ENCODE measurements at regions not wholly inside any gene's neighbourhood (a gene's known extent, or its start where the extent isn't known, plus 50 kb on each side); places are given as distances from the start of the nearest gene placed in this dataset.
"Not testable (repeated sequence)": the region's sequence is repeated elsewhere in the genome, so short reads cannot be mapped to it uniquely, and the experiment has no call there.

DNA sequence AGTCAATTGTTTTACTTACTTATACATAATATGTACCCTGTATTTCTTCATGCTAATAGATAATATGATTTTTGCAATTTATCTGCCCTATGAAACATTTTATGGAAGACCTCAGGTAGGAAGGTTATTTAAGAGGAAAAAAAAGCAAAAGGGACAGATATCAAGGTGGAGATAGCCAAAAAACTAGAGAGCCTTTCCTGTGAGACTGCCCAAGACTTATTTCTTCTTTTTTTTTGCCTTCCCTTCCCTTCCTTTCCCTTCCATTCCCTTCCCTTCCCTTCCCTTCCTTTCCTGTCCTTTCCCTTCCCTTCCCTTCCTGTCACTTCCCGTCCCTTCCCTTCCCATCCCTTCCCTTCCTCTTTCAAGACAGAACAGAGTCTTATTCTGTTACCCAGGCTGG is 80.6 kb upstream of the HMCN1 start:
- no peak for DNase-seq (ENCODE audit: extremely low spot score, unreplicated experiment)
- Mint-ChIP-seq H3K9me3 (ENCODE audit: unreplicated experiment) (peaks cover 3% of the 10 kb centered on the region), H3K27ac (ENCODE audit: unreplicated experiment) (no peak overlapping the region), H3K4me3 (ENCODE audit: unreplicated experiment) (no peak overlapping the region), H3K27me3 (ENCODE audit: unreplicated experiment) (no peaks in the 10 kb centered on the region), H3K36me3 (ENCODE audit: unreplicated experiment) (peaks cover 2% of the 10 kb centered on the region), H3K4me1 (ENCODE audit: unreplicated experiment) (peaks cover 28% of the 10 kb centered on the region)
- TF ChIP-seq, protein P1, sequence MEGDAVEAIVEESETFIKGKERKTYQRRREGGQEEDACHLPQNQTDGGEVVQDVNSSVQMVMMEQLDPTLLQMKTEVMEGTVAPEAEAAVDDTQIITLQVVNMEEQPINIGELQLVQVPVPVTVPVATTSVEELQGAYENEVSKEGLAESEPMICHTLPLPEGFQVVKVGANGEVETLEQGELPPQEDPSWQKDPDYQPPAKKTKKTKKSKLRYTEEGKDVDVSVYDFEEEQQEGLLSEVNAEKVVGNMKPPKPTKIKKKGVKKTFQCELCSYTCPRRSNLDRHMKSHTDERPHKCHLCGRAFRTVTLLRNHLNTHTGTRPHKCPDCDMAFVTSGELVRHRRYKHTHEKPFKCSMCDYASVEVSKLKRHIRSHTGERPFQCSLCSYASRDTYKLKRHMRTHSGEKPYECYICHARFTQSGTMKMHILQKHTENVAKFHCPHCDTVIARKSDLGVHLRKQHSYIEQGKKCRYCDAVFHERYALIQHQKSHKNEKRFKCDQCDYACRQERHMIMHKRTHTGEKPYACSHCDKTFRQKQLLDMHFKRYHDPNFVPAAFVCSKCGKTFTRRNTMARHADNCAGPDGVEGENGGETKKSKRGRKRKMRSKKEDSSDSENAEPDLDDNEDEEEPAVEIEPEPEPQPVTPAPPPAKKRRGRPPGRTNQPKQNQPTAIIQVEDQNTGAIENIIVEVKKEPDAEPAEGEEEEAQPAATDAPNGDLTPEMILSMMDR (IDR thresholded peaks at IDR 0.05), result no peak

DNA sequence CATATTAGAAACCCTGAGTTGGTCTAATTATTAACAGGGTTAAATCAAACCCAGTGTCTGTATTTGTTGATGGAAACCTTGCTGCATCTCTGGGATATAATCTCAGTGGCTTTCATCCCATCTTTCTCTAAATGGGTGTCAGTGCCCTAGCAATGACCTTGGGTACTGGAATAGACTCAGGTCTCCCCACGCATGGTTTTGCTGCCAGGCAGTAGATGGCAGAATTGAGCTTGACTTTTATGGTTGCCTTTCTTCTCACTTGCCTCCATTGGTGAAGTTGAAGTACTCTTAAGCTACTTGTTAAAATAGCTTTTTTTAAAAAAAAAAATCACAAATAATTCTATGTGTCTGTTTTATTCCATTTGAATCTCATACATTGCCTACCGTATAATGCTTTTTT is 81.8 kb upstream of the HMCN1 start:
- no peak overlapping the region for H3K27ac Mint-ChIP-seq (ENCODE audit: unreplicated experiment)
- no peak for DNase-seq (ENCODE audit: extremely low spot score, unreplicated experiment)

DNA sequence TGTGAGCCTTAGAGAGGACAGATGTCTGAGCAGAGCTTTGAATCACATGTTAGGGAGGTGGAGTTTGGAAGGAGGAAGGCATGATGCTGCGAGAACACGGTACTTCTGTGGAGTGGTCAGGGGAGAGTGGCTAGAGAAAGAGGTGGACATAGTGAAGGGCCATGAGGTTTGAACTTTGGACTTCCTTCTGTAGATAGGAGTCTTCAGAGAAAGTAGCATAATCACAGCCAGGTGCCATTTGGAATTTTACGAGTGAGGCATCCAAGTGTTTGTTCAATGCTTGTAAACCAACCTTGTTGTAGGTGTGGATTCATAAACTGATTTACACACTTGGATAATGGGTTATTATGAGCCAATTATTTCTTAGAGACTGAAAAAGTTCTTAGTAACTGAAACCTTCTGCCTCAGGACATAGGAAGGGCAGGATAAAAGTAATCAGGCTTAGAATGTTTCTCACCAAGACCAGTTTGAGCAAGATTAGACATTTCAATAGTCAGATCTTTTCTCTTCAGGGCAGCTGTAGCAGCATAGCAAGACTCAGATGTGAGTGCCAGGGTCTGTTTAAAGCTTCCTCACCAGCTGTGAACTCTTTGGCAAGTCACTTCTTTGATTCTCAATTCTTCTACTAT is 83.5 kb upstream of the HMCN1 start:
- Mint-ChIP-seq H3K27me3 (ENCODE audit: unreplicated experiment) (no peaks in the 10 kb centered on the region), H3K4me3 (ENCODE audit: unreplicated experiment) (no peak overlapping the region), H3K27ac (ENCODE audit: unreplicated experiment) (no peak overlapping the region), H3K36me3 (ENCODE audit: unreplicated experiment) (peaks cover 2% of the 10 kb centered on the region), H3K9me3 (ENCODE audit: unreplicated experiment) (peaks cover 3% of the 10 kb centered on the region), H3K4me1 (ENCODE audit: unreplicated experiment) (peaks cover 53% of the 10 kb centered on the region)
- no peak for DNase-seq (ENCODE audit: extremely low spot score, unreplicated experiment)
- TF ChIP-seq, protein P1 (IDR thresholded peaks at IDR 0.05), result no peak

More for the DNA sequence above, 81.8 kb upstream of the HMCN1 start:
- Mint-ChIP-seq H3K9me3 (ENCODE audit: unreplicated experiment) (peaks cover 3% of the 10 kb centered on the region), H3K4me3 (ENCODE audit: unreplicated experiment) (no peak overlapping the region), H3K4me1 (ENCODE audit: unreplicated experiment) (peaks cover 37% of the 10 kb centered on the region), H3K36me3 (ENCODE audit: unreplicated experiment) (peaks cover 2% of the 10 kb centered on the region), H3K27me3 (ENCODE audit: unreplicated experiment) (no peaks in the 10 kb centered on the region)
- TF ChIP-seq, protein P1 (IDR thresholded peaks at IDR 0.05), result peak; percentile 9

DNA sequence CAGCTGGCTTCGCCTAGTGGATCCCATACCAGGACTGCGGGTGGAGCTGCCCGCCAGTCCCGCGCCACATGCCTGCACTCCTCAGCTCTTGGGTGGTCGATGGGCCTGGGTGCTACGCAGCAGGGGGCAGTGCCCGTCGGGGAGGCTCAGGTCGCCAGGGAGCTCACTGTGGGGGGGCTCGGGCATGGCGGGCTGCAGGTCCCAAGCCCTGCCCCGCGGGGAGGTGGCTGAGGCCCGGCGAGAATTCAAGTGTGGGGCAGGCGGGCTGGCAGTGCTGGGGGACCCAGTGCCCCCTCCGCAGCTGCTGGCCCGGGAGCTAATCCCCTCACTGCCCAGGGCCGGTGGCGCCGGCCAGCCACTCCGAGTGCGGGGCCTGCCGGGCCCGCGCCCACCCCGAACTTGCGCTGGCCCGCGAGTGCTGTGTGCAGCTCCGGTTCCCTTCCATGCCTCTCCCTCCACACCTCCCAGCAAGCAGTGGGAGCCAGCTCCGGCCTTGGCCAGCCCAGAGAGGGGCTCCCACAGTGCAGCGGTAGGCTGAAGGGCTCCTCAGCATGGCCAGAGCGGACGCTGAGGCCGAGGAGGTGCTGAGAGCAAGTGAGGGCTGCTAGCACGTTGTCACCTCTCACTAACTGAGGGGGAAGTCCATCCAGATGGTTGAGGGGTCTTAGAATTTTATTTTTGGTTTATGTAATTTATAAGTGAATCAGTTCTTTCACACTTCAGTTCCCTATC is 85.2 kb upstream of the HMCN1 start:
- Mint-ChIP-seq H3K27ac (ENCODE audit: unreplicated experiment) (no peak overlapping the region), H3K9me3 (ENCODE audit: unreplicated experiment) (peaks cover 9% of the 10 kb centered on the region), H3K27me3 (ENCODE audit: unreplicated experiment) (no peaks in the 10 kb centered on the region), H3K36me3 (ENCODE audit: unreplicated experiment) (peaks cover 4% of the 10 kb centered on the region), H3K4me1 (ENCODE audit: unreplicated experiment) (peaks cover 61% of the 10 kb centered on the region), H3K4me3 (ENCODE audit: unreplicated experiment) (no peak overlapping the region)
- TF ChIP-seq, protein P1 (IDR thresholded peaks at IDR 0.05), result no peak
- no peak for DNase-seq (ENCODE audit: extremely low spot score, unreplicated experiment)

DNA sequence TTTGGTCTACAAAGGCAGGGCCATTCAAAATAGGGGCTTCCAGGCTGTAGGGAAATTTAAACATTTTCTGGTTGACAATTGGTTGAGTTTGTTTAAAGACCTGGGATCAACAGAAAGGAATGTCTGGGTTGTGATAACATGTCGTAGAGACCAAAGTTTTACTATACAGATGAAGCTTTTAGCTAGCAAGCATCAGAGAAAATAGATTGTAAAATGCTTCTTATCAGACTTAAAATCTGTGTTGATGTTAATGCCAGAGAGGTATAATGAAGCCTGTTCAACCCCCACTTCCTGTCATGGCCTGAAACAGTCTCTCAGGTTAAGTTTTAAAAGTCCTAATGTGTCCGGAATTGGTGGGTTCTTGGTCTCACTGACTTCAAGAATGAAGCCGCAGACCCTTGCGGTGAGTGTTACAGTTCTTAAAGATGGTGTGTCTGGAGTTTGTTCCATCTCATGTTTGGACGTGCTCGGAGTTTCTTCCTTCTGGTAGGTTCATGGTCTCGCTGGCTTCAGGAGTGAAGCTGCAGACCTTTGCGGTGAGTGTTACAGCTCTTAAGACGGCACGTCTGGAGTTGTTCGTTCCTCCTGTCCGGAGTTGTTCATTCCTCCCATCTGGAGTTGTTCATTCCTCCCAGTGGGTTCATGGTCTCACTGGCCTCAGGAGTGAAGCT is 86.5 kb upstream of the HMCN1 start:
- DNase-seq (ENCODE audit: extremely low spot score, unreplicated experiment); H3K4me3 Mint-ChIP-seq (ENCODE audit: unreplicated experiment); H3K9me3 Mint-ChIP-seq (ENCODE audit: unreplicated experiment); H3K36me3 Mint-ChIP-seq (ENCODE audit: unreplicated experiment); H3K27me3 Mint-ChIP-seq (ENCODE audit: unreplicated experiment): not testable (repeated sequence)
- Mint-ChIP-seq H3K4me1 (ENCODE audit: unreplicated experiment) (peaks cover 57% of the 10 kb centered on the region), H3K27ac (ENCODE audit: unreplicated experiment) (peak overlapping the region; percentile 92)

Measured in osteocyte (in vitro differentiated cells).